Endodermal cell (in vitro differentiated cells): ENCODE measurements at regions not wholly inside any gene's neighbourhood (a gene's known extent, or its start where the extent isn't known, plus 50 kb on each side); places are given as distances from the start of the nearest gene placed in this dataset.
"Not testable (repeated sequence)": the region's sequence is repeated elsewhere in the genome, so short reads cannot be mapped to it uniquely, and the experiment has no call there.

ENCODE experiments used
- DNase-seq: peaks from one replicate; pipeline ENCODE4 v3.0.0-alpha.2; 2017
- H3K27ac ChIP-seq: 2 replicates; pipeline ENCODE4 v1.5.1; 2013; ENCODE audit warnings: mild to moderate bottlenecking, low read depth, low read length, moderate library complexity
- H3K27me3 ChIP-seq: 2 replicates; pipeline ENCODE4 v1.6.1; 2013; ENCODE audit warnings: mild to moderate bottlenecking, low read length, moderate library complexity; ENCODE audit not compliant: insufficient read depth, control insufficient read depth, poor library complexity, severe bottlenecking
- H3K36me3 ChIP-seq: 2 replicates; pipeline ENCODE4 v1.7.0; 2013; ENCODE audit warnings: mild to moderate bottlenecking, low read length, moderate library complexity; ENCODE audit not compliant: control insufficient read depth, insufficient read depth
- H3K4me1 ChIP-seq: one replicate; pipeline ENCODE4 v1.7.0; 2013; ENCODE audit warnings: low read length; ENCODE audit not compliant: control insufficient read depth, insufficient read depth
- H3K4me3 ChIP-seq: 2 replicates; pipeline ENCODE4 v1.5.1; 2013; ENCODE audit warnings: mild to moderate bottlenecking, low read length, moderate library complexity
- H3K9ac ChIP-seq: 2 replicates; pipeline ENCODE4 v1.6.1; 2013; ENCODE audit warnings: mild to moderate bottlenecking, low read length, moderate library complexity; ENCODE audit not compliant: poor library complexity, severe bottlenecking; ENCODE audit errors: extremely low read depth
- H3K9me3 ChIP-seq: 2 replicates; pipeline ENCODE4 v1.6.1; 2013; ENCODE audit warnings: mild to moderate bottlenecking, low read length, moderate library complexity; ENCODE audit not compliant: control insufficient read depth
- H3K27ac Mint-ChIP-seq: 2 replicates; pipeline ENCODE4 v1.8.0; 2020; ENCODE audit warnings: mixed read lengths
- H3K27me3 Mint-ChIP-seq: 2 replicates; pipeline ENCODE4 v1.8.0; 2021; ENCODE audit warnings: mild to moderate bottlenecking, mixed read lengths; ENCODE audit not compliant: insufficient read depth
- H3K36me3 Mint-ChIP-seq: 2 replicates; pipeline ENCODE4 v1.8.0; 2020; ENCODE audit warnings: low read depth, mixed read lengths
- H3K4me1 Mint-ChIP-seq: 2 replicates; pipeline ENCODE4 v1.8.0; 2020; ENCODE audit warnings: mixed read lengths
- H3K4me3 Mint-ChIP-seq: 2 replicates; pipeline ENCODE4 v1.8.0; 2020; ENCODE audit warnings: mild to moderate bottlenecking, moderate library complexity, mixed read lengths
- H3K9me3 Mint-ChIP-seq: 2 replicates; pipeline ENCODE4 v1.8.0; 2020; ENCODE audit warnings: mild to moderate bottlenecking, mixed read lengths
- whole genome bisulfite sequencing, 2 experiments: methylation state at CpG; one replicate each; pipeline versions ENCODE4 v1.1.5 to v1.1.7; 2013; ENCODE audit warnings: missing lambda C conversion rate in 2 of 2, mixed read lengths in 1 of 2; ENCODE audit not compliant: insufficient coverage in 1 of 2, insufficient read length in 1 of 2; 5-methylcytosine and 5-hydroxymethylcytosine counted together
- TF ChIP-seq, protein P1 (sequence below): fragments of 200-600 bp; sonication (generic); conservative IDR thresholded peaks from 2 replicates; pipeline ENCODE4 v1.5.0; 2021; ENCODE audit warnings: antibody characterized with exemption, mild to moderate bottlenecking

DNA sequence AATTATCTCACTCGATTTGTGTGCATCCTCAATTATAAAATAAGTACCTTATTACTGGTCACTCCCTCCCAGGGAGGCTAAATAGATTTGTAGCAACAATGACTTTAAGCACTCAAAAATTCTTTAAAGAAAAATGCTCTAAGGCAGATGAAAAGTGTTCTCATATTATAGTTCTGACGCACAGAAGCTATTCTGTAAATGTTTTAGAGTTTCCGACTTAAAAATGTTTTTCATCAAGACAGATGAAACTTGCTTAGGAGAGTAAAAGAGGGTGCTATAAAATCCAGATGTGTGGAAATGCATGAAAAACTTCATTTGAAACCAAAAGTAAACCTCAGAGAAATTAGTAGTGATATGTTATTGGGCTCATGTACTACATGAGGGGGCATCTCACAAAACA is 398.4 kb upstream of the KCNMB2 start:
- Histone ChIP-seq H3K36me3 (no peaks in the 10 kb centered on the region), H3K27me3 (no peaks in the 10 kb centered on the region), H3K4me1 (no peaks in the 10 kb centered on the region), H3K9me3 (no peaks in the 10 kb centered on the region), H3K27ac (no peak overlapping the region), H3K9ac (no peak overlapping the region), H3K4me3 (no peak overlapping the region)
- H3K9me3 Mint-ChIP-seq: peaks cover 9% of the 10 kb centered on the region
- TF ChIP-seq, protein P1, sequence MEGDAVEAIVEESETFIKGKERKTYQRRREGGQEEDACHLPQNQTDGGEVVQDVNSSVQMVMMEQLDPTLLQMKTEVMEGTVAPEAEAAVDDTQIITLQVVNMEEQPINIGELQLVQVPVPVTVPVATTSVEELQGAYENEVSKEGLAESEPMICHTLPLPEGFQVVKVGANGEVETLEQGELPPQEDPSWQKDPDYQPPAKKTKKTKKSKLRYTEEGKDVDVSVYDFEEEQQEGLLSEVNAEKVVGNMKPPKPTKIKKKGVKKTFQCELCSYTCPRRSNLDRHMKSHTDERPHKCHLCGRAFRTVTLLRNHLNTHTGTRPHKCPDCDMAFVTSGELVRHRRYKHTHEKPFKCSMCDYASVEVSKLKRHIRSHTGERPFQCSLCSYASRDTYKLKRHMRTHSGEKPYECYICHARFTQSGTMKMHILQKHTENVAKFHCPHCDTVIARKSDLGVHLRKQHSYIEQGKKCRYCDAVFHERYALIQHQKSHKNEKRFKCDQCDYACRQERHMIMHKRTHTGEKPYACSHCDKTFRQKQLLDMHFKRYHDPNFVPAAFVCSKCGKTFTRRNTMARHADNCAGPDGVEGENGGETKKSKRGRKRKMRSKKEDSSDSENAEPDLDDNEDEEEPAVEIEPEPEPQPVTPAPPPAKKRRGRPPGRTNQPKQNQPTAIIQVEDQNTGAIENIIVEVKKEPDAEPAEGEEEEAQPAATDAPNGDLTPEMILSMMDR: no peak
- no peak overlapping the region for H3K27ac Mint-ChIP-seq
- no peak for DNase-seq
- H3K36me3 Mint-ChIP-seq: no peaks in the 10 kb centered on the region
- 89 to 97% methylated on average over 3 of the region's 3 CpGs for WGBS, 2 experiments
- no peaks in the 10 kb centered on the region for H3K27me3 Mint-ChIP-seq
- no peak overlapping the region for H3K4me3 Mint-ChIP-seq
- no peaks in the 10 kb centered on the region for H3K4me1 Mint-ChIP-seq

GRCh38 chr3:178139116-178139515 is 397.1 kb upstream of the KCNMB2 start:
- H3K4me3 Mint-ChIP-seq: no peak overlapping the region
- Histone ChIP-seq H3K9me3 (no peaks in the 10 kb centered on the region), H3K27me3 (no peaks in the 10 kb centered on the region), H3K27ac (no peak overlapping the region), H3K36me3 (no peaks in the 10 kb centered on the region), H3K4me3 (no peak overlapping the region), H3K4me1 (no peaks in the 10 kb centered on the region), H3K9ac (no peak overlapping the region)
- H3K27me3 Mint-ChIP-seq: no peaks in the 10 kb centered on the region
- H3K27ac Mint-ChIP-seq: no peak overlapping the region
- peaks cover 9% of the 10 kb centered on the region for H3K9me3 Mint-ChIP-seq
- TF ChIP-seq, protein P1: no peak
- DNase-seq: no peak
- H3K4me1 Mint-ChIP-seq: no peaks in the 10 kb centered on the region
- H3K36me3 Mint-ChIP-seq: no peaks in the 10 kb centered on the region

GRCh38 chr3:178140531-178141304 is 395.5 kb upstream of the KCNMB2 start:
- H3K4me3 Mint-ChIP-seq: no peak overlapping the region
- H3K4me1 Mint-ChIP-seq: no peaks in the 10 kb centered on the region
- H3K27ac Mint-ChIP-seq: no peak overlapping the region
- Histone ChIP-seq H3K27ac (no peak overlapping the region), H3K4me3 (no peak overlapping the region), H3K9me3 (no peaks in the 10 kb centered on the region), H3K36me3 (no peaks in the 10 kb centered on the region), H3K27me3 (no peaks in the 10 kb centered on the region), H3K9ac (no peak overlapping the region), H3K4me1 (no peaks in the 10 kb centered on the region)
- no peaks in the 10 kb centered on the region for H3K36me3 Mint-ChIP-seq
- no peaks in the 10 kb centered on the region for H3K27me3 Mint-ChIP-seq
- DNase-seq: no peak
- no peaks in the 10 kb centered on the region for H3K9me3 Mint-ChIP-seq
- WGBS, 2 experiments: 88 to 100% methylated on average over 1 of the region's 4 CpGs
- TF ChIP-seq, protein P1: no peak

DNA sequence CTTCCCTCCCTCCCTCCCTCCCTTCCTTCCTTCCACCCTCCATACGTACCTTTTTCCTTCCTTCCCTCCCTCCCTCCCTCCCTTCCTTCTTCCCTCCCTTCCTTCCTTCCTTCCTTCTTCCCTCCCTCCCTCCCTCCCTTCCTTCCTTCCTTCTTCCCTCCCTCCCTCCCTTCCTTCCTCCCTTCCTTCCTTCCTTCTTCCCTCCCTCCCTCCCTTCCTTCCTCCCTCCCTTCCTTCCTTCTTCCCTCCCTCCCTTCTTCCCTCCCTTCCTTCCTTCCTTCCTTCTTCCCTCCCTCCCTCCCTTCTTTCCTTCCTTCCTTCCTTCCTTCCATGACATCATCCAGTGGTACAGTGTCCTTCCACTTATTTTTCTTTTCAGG is 394.9 kb upstream of the KCNMB2 start:
- not testable (repeated sequence) for H3K27ac Mint-ChIP-seq, H3K4me1 Mint-ChIP-seq
- WGBS, 2 experiments: no CpG with 5 or more reads among the region's 1 CpG

More for the DNA sequence above, 394.9 kb upstream of the KCNMB2 start:
- not testable (repeated sequence) for H3K27me3 ChIP-seq, H3K4me3 ChIP-seq, H3K9me3 ChIP-seq, H3K9me3 Mint-ChIP-seq, H3K4me3 Mint-ChIP-seq, H3K9ac ChIP-seq, H3K36me3 Mint-ChIP-seq, H3K27me3 Mint-ChIP-seq, DNase-seq, H3K36me3 ChIP-seq, H3K27ac ChIP-seq, H3K4me1 ChIP-seq
